NT2/D1 (cell line): ENCODE measurements at regions not wholly inside any gene's neighbourhood (a gene's known extent, or its start where the extent isn't known, plus 50 kb on each side); places are given as distances from the start of the nearest gene placed in this dataset.

Experiments used
- DNase-seq: peaks from one replicate; pipeline ENCODE4 v3.0.0-alpha.2; 2011; ENCODE audit warnings: low read depth, low spot score
- H3K27me3 ChIP-seq: 2 replicates; pipeline ENCODE4 v1.6.0; 2011; ENCODE audit warnings: mild to moderate bottlenecking; ENCODE audit not compliant: insufficient read length, insufficient read depth
- H3K36me3 ChIP-seq: 2 replicates; pipeline ENCODE4 v1.6.1; 2011; ENCODE audit warnings: mild to moderate bottlenecking, low read length, mixed read lengths; ENCODE audit not compliant: insufficient read depth, insufficient read length
- H3K4me1 ChIP-seq: 2 replicates; pipeline ENCODE4 v1.5.1; 2011; ENCODE audit not compliant: insufficient read depth, insufficient read length
- H3K4me3 ChIP-seq: 2 replicates; pipeline ENCODE4 v1.5.1; 2011; ENCODE audit warnings: low read depth; ENCODE audit not compliant: insufficient read length
- H3K9ac ChIP-seq: 2 replicates; pipeline ENCODE4 v1.6.0; 2011; ENCODE audit warnings: low read depth; ENCODE audit not compliant: insufficient read length
- H3K9me3 ChIP-seq: 2 replicates; pipeline ENCODE4 v1.5.1; 2011; ENCODE audit warnings: mild to moderate bottlenecking, low read length; ENCODE audit not compliant: insufficient read depth
- SUZ12 ChIP-seq: IDR thresholded peaks from 2 replicates; pipeline ENCODE4 v1.6.1; 2011; ENCODE audit not compliant: insufficient read length, insufficient read depth; ENCODE audit errors: extremely low read depth
- YY1 ChIP-seq: IDR thresholded peaks from 2 replicates; pipeline ENCODE4 v1.6.1; 2011; ENCODE audit not compliant: insufficient read length, insufficient read depth
- ZNF274 ChIP-seq: IDR thresholded peaks from 2 replicates; pipeline ENCODE4 v1.6.1; 2011; ENCODE audit warnings: mild to moderate bottlenecking, low read depth, low read length

DNA sequence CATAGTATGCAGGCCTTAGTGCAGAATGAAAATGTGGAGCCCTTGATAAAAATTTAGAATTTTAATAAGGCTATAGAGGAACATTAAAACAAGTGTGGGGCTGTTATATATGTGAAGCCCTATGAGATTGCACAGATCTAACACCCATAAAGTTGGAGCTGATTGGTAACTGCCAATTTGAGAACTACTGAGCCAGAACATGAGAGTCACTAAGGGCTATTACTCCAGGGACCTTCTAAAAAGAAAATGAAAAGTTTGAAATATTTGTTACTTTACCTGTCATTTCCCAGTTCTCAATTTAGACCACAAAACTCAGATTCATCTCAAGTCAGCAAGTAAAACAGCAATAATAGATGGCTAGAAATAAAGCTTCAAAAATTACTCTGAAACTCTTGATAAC lies 898.6 kb downstream of the TLE1 start:
- TF ChIP-seq YY1 (no peak), SUZ12 (no peak), ZNF274 (no peak)
- DNase-seq, result no peak
- no peaks in the 10 kb centered on the region for H3K36me3 ChIP-seq
- H3K9ac ChIP-seq, result no peak overlapping the region
- no peak overlapping the region for H3K4me3 ChIP-seq
- H3K4me1 ChIP-seq, result no peaks in the 10 kb centered on the region
- H3K9me3 ChIP-seq, result no peaks in the 10 kb centered on the region
- no peaks in the 10 kb centered on the region for H3K27me3 ChIP-seq

DNA sequence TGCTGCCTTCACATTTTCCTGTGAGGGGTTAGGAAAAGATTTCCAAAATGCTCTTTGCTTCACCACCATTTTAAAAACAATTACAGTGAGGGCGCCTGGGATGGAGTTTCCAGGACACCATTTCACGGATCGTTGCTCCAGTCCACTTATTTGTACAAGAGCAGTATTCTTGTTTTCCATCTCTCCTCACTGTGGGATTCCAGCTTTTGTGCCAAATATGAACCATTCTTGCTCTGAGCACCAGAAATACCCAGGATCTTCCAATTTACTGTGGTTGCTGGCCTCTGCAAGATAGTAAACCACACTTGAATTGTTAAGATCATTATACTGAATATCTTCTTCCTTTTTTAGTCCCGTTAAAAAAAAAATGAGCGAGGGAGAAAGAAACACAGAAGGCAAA lies 899.5 kb downstream of the TLE1 start:
- DNase-seq, result no peak

DNA sequence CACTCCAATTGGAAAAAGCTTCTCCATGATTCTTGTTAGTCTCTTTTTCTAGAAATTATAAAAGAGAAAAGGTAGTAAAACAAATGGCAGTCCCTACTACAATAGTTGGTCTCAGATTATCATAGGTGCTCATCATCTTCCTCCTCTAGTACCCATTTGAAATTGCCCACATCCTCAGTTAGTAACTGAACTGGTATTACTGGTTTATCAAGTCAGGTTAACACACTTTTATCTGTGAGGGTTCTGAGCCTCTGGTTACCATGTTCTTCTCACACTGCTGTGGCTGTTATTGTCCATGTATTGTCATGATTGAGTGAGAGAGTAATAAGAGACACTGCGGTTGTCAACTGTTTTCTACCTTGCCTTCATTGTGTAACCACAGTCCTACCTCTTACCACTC lies 901.7 kb downstream of the TLE1 start:
- Histone ChIP-seq H3K36me3 (no peaks in the 10 kb centered on the region), H3K9me3 (no peaks in the 10 kb centered on the region), H3K27me3 (no peaks in the 10 kb centered on the region), H3K4me3 (no peak overlapping the region), H3K9ac (no peak overlapping the region), H3K4me1 (no peaks in the 10 kb centered on the region)
- TF ChIP-seq SUZ12 (no peak), YY1 (no peak), ZNF274 (no peak)
- no peak for DNase-seq

More for the DNA sequence above, 899.5 kb downstream of the TLE1 start:
- Histone ChIP-seq H3K4me3 (no peak overlapping the region), H3K36me3 (no peaks in the 10 kb centered on the region), H3K4me1 (no peaks in the 10 kb centered on the region), H3K9me3 (no peaks in the 10 kb centered on the region), H3K27me3 (no peaks in the 10 kb centered on the region), H3K9ac (no peak overlapping the region)
- no peak for TF ChIP-seq ZNF274
- no peak for TF ChIP-seq SUZ12

DNA sequence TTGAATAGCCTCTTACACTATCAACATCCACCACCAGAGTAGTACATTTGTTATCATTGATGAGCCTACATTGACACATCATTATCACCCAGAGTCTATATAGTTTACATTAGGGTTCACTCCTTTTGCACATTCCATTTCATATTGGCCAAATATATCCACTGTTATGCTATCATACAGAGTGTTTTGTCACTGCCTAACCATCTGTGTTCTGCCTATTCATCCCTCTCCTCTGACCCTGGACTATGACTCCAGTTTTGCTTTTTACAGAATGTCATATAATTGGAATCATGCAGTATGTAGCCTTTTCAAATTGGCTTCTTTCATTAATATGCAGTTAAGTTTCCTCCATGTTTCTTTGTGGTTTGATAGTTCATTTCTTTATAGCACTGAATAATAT lies 904.7 kb downstream of the TLE1 start:
- TF ChIP-seq ZNF274, result no peak
- no peak for TF ChIP-seq SUZ12
- no peak for TF ChIP-seq YY1
- H3K36me3 ChIP-seq, result no peaks in the 10 kb centered on the region
- no peaks in the 10 kb centered on the region for H3K9me3 ChIP-seq
- DNase-seq, result no peak
- H3K4me1 ChIP-seq, result no peaks in the 10 kb centered on the region
- no peak overlapping the region for H3K9ac ChIP-seq
- no peak overlapping the region for H3K4me3 ChIP-seq
- no peaks in the 10 kb centered on the region for H3K27me3 ChIP-seq

DNA sequence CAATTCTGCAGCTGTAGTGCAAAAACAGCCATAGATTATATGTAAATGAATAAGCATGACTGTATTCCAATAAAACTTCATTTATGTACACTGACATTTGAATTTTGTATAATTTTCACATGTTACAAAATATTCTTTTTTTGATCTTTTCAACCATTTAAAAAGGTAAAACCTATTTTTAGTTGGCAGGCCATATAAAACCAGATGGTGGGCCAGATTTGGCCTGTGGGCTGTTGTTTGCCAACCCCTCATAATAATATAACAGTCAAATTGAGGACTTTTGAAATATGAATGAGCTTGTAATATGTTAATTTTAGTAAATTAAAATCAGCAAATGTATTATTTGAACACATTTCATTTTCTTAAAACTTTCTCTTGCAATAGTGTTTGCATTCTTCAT lies 913.4 kb downstream of the TLE1 start:
- Histone ChIP-seq H3K4me3 (no peak overlapping the region), H3K36me3 (no peaks in the 10 kb centered on the region), H3K27me3 (no peaks in the 10 kb centered on the region), H3K9ac (no peak overlapping the region), H3K4me1 (no peaks in the 10 kb centered on the region), H3K9me3 (no peaks in the 10 kb centered on the region)
- DNase-seq, result no peak
- TF ChIP-seq YY1 (no peak), ZNF274 (no peak), SUZ12 (no peak)

DNA sequence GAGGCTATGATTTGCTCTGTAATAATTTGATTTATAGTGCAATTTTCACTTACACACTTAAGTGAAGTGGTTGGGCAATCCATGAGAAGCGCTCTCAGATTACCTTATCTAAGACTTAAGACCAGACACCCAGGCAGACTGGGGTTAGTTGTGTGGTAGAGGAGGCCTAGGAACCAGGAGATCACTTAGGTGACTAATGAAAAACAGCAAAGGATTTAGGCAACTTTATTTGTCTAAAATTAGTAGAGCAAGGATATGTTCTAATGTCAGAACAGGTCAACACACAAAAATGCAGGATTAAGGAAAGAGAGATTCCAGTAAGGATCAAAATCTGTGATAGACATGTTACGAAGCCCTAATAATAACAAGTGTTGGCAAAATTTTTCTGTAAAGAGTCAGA lies 913.8 kb downstream of the TLE1 start:
- Histone ChIP-seq H3K9me3 (no peaks in the 10 kb centered on the region), H3K27me3 (no peaks in the 10 kb centered on the region), H3K36me3 (no peaks in the 10 kb centered on the region), H3K4me1 (no peaks in the 10 kb centered on the region), H3K9ac (no peak overlapping the region), H3K4me3 (no peak overlapping the region)
- TF ChIP-seq SUZ12 (no peak), ZNF274 (no peak), YY1 (no peak)
- DNase-seq, result no peak

DNA sequence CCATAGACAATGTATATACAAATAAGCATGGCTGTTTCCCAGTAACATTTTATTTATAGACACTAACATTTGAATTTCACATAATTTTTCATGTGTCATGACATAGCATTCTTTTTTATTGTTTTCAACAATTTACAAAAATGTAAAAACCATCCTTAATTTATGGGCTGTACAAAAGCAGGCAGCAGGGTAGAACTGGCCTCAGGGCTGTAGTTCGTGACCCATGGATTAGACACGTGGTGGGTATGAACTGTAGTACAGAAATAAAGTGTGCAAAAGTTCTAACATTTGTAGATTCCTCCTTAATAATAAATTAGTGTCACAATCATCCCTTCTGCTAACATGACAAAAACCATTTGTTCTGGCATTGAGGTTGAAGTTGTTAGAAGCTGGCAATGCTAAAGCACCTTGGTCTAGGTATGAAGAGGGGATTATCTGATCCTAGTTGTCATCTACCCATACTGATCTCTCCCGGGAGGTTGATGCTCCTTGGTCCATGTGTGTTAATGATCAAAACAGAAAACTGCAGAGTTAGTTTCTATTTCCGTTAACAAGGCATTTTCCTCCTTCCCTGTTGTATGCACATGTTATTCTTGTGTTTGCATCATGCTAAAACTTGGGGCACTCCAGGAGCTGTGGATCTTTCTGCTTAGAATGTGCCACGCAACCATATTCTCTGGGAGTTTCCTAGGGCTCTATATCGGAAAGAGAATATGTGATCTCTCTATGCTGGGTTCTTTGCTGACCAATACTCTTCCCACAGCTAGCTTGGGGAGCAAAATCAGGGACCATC lies 917.6 kb downstream of the TLE1 start:
- TF ChIP-seq ZNF274 (no peak), SUZ12 (no peak), YY1 (no peak)
- no peak overlapping the region for H3K9ac ChIP-seq
- H3K9me3 ChIP-seq, result 0 out of 2 replicates have a peak, but pooled peaks cover 3% of the 10 kb centered on the region
- DNase-seq, result no peak
- no peak overlapping the region for H3K4me3 ChIP-seq
- no peaks in the 10 kb centered on the region for H3K27me3 ChIP-seq
- no peaks in the 10 kb centered on the region for H3K4me1 ChIP-seq
- no peaks in the 10 kb centered on the region for H3K36me3 ChIP-seq
